ENCODE measurements at regions not wholly inside any gene's neighbourhood (a gene's known extent, or its start where the extent isn't known, plus 50 kb on each side); places are given as distances from the start of the nearest gene placed in this dataset.
A peak's percentile ranks its signal among the peaks of the same experiment; 100 is the strongest.
"Not testable (repeated sequence)": the region's sequence is repeated elsewhere in the genome, so short reads cannot be mapped to it uniquely, and the experiment has no call there.

DNA sequence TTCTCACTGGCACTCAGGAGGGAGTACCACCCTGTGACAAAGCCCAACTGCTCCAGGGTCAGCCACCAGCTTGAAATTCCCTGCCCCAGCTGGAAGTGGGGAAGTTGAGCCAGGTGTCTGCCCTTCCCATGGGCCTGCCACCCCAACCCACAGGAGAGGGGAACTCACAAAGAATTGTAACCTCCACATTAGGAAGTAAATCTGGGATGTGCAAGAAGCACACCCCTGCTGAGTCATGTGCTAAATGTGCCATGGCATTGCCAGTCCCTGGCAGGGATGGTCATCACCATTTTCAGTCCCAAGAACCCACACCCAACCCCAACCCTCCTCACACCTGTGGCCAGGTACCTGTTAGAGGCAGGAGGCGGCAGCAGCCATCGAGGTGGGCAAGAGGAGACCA is 165.2 kb upstream of the THBS1 start:
- TF ChIP-seq, protein P1, sequence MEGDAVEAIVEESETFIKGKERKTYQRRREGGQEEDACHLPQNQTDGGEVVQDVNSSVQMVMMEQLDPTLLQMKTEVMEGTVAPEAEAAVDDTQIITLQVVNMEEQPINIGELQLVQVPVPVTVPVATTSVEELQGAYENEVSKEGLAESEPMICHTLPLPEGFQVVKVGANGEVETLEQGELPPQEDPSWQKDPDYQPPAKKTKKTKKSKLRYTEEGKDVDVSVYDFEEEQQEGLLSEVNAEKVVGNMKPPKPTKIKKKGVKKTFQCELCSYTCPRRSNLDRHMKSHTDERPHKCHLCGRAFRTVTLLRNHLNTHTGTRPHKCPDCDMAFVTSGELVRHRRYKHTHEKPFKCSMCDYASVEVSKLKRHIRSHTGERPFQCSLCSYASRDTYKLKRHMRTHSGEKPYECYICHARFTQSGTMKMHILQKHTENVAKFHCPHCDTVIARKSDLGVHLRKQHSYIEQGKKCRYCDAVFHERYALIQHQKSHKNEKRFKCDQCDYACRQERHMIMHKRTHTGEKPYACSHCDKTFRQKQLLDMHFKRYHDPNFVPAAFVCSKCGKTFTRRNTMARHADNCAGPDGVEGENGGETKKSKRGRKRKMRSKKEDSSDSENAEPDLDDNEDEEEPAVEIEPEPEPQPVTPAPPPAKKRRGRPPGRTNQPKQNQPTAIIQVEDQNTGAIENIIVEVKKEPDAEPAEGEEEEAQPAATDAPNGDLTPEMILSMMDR (IDR thresholded peaks at IDR 0.05; ENCODE audit: borderline replicate concordance, insufficient read depth, low read depth, low read length) = no peak
- H3K4me3 ChIP-seq (ENCODE audit: low read depth, low read length) = no peak overlapping the region

DNA sequence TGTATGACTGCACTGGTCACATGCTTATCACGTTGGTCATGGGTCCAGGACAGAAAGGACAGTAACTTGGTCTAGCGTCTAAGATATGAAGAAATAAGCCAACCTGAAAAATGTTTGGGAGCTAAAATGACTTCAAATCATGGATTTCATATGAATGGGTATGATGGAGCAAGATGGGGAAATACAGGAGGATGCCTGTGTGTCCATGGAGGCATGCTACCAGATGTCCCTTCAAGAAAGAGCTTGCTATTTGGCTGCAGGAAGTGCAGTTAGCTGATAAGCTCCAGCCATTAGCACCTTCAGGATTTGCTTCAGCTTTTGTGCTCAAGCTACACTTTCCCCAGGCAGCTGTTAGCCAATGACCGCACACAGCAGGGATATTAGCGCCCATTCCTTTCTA is 164.6 kb upstream of the THBS1 start:
- H3K4me3 ChIP-seq (ENCODE audit: low read depth, low read length) = no peak overlapping the region
- TF ChIP-seq, protein P1 (IDR thresholded peaks at IDR 0.05; ENCODE audit: borderline replicate concordance, insufficient read depth, low read depth, low read length) = no peak

DNA sequence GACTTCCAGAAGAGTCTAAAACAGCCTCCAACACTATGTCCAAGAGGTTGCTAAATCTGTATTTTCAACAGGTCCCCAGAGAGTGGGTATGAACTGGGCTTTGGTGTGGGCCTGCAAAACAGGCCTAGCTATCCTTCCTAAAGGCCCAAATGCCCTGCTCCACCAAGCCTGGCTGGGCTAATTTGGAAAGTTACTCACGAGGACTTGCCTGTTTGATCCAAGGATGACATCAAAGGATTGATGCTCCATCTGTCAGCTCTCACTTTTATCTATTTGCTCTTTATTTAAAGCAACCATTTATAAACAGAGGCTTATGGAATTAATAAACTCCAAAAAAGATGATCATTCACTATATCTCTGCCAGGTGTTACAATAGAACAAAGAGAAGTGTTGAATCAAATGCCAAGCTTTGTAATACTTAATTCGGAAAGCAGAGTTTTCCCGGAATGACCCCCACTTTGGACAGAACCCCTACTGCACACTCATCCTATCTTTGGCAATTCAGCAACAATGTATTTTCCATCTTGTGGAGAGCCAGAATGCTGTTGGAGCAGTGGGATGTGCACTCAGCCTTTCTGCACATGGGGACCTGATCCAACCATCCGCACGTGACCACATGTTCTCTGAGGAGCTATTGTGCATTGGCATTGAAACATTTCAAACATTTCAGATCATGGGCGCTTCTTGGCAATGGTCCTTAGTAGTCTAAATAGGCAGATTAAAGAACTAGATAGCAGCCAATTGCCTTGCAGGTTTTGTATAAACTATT is 163.3 kb upstream of the THBS1 start:
- TF ChIP-seq, protein P1 (IDR thresholded peaks at IDR 0.05; ENCODE audit: borderline replicate concordance, insufficient read depth, low read depth, low read length) = no peak
- no peak overlapping the region for H3K4me3 ChIP-seq (ENCODE audit: low read depth, low read length)

DNA sequence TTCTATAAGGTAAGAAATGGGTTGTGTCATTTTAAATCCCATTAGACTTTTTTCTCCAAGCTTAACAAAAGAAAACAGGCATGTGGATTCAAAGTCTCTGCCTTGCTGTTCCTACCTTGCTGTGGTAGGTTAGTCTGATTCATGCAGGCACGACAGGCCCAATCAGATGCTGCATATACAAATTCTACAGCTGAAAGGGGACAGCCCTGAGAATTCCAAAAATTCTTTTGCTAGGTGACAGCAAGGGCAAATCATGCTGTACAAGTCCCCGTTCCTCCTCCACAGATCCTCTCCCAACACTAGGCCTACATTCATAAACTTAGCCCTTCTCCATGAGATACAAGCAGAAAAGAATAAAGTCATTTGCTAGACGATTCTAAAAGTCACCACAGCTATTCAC is 161.2 kb upstream of the THBS1 start:
- TF ChIP-seq, protein P1 (IDR thresholded peaks at IDR 0.05; ENCODE audit: borderline replicate concordance, insufficient read depth, low read depth, low read length) = no peak

DNA sequence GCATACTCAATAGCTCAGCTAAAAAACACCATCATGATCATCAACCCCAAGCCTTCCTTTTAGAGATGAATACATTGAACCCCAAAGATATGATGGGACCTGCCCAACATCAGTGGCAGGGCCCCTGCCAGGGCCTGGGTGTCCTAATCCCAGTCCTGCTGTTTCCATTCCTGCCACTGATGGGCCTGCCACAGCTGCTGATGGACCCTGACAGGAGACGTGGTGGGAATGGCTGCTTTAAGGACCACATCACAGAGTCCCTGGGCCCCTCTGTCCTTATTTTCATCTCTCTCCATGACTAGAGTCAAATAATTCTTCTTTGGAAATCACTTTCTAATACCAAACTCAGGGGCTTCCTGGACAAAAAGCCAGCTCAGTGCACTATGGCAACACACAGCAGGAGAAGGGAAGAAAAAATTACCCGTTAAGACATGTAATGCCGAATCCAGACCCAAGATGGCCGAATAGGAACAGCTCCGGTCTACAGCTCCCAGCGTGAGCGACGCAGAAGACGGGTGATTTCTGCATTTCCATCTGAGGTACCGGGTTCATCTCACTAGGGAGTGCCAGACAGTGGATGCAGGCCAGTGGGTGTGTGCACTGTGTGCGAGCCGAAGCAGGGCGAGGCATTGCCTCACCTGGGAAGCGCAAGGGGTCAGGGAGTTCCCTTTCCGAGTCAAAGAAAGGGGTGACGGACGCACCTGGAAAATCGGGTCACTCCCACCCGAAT is 160.6 kb upstream of the THBS1 start:
- H3K4me3 ChIP-seq (ENCODE audit: low read depth, low read length) = not testable (repeated sequence)

More for the DNA sequence above, 161.2 kb upstream of the THBS1 start:
- no peak overlapping the region for H3K4me3 ChIP-seq (ENCODE audit: low read depth, low read length)

DNA sequence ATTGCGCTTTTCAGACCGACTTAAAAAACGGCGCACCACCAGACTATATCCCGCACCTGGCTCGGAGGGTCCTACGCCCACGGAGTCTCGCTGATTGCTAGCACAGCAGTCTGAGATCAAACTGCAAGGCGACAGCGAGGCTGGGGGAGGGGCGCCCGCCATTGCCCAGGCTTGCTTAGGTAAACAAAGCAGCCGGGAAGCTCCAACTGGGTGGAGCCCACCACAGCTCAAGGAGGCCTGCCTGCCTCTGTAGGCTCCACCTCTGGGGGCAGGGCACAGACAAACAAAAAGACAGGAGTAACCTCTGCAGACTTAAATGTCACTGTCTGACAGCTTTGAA is 160.1 kb upstream of the THBS1 start:
- H3K4me3 ChIP-seq (ENCODE audit: low read depth, low read length) = not testable (repeated sequence)

DNA sequence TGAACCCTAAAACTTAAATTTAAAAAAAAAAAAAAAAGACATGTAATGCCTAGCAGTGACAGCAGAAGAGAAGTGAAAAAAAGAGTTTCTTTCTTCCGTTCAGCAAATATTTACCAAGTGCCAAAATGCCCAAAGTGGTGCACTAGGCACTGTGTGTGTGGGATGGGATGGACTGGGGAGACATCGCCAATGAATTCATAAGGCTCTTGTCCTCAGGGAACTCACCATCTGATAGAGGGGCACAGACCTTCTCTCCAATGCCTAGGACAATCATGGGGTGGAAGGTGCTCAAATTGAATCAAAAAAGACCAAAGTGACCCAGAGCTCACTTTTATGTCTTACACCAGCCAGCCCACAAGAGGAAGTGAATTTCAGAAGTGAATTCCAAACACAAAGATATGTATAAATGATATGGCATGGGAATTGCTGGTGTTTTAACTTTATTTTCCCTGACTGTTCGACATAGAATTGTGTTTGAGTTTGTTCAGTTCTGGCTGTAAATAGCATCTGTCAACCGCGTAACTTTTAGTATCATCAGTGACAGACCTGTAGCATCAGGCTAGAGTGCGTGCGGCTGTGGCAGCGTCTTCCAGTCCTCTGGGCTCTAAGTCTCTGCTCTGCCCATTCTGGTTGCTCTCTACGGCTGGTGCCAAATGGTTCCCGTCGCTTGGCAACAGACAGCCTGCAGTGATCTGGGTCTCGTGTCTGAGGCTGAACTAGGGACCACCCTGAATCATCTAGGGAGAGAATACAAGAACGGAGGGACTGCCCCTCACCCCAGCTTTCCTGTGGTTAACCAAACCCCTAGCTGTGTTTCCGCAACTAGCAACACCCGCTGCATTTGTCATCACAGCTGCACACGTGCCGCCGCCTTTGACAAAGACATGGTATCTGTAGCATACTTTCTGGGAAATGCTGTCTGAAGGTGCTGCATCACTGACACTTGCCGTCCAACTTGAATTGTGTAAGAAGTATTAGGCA is 154.0 kb upstream of the THBS1 start:
- TF ChIP-seq, protein P1 (IDR thresholded peaks at IDR 0.05; ENCODE audit: borderline replicate concordance, insufficient read depth, low read depth, low read length) = no peak
- H3K4me3 ChIP-seq (ENCODE audit: low read depth, low read length) = peak overlapping the region; percentile 21

All from GM12875 (cell line).